Epithelial cell of prostate (primary cell): ENCODE measurements at regions not wholly inside any gene's neighbourhood (a gene's known extent, or its start where the extent isn't known, plus 50 kb on each side); places are given as distances from the start of the nearest gene placed in this dataset.
"Not testable (repeated sequence)": the region's sequence is repeated elsewhere in the genome, so short reads cannot be mapped to it uniquely, and the experiment has no call there.

ENCODE experiments used
- DNase-seq: peaks from one replicate; pipeline ENCODE4 v3.0.0-alpha.2; 2011; ENCODE audit warnings: low read depth, low spot score
- H3K27ac ChIP-seq: fragments of 450-650 bp; 2 replicates; pipeline ENCODE4 v1.5.1; 2017; ENCODE audit warnings: mild to moderate bottlenecking

GRCh38 chr9:22815246-22815645 lies 368.6 kb downstream of the DMRTA1 start:
- H3K27ac ChIP-seq = no peak overlapping the region
- DNase-seq = no peak

DNA sequence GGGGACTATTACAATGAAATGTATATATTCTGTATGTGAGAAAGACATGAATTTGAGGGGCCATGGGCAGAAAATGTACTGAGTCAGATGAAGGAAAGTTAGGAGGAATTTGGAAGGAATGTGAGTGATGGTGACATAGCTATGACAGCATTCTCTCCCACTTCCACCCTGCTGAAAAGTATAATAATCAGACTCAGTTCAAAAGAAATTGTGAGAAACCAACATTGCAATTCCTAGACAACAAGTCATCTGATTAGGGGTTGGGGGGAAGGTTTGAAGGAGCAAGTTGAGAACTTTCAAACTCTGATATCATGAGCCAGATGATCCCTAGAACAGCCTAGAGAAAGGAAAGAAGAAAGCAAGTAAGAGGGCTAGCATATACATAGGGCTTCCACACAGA lies 370.6 kb downstream of the DMRTA1 start:
- no peak for DNase-seq
- no peak overlapping the region for H3K27ac ChIP-seq

DNA sequence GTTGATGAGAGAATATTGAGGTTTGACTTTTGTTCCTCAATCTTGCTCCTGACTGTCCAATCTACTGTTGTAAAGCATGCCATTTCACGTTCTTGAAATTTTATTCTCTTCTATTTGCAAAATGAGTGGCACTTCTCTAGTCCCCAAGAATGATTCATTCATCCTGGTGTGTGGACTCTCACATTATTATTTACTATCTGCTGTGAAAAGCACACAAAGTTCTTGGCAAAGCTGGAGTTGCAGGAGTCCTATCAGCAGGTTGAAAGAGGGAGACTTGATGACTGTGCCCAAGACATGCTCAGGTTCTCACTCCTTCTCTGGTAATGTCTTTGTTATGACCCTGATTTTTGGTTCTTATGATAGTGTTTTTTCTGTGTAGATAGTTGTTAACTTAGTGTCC lies 382.6 kb downstream of the DMRTA1 start:
- no peak overlapping the region for H3K27ac ChIP-seq
- DNase-seq = no peak

- no peak for DNase-seq
- no peak overlapping the region for H3K27ac ChIP-seq
Measured at GRCh38 chr9:22838266-22838665, 391.6 kb downstream of the DMRTA1 start.

DNA sequence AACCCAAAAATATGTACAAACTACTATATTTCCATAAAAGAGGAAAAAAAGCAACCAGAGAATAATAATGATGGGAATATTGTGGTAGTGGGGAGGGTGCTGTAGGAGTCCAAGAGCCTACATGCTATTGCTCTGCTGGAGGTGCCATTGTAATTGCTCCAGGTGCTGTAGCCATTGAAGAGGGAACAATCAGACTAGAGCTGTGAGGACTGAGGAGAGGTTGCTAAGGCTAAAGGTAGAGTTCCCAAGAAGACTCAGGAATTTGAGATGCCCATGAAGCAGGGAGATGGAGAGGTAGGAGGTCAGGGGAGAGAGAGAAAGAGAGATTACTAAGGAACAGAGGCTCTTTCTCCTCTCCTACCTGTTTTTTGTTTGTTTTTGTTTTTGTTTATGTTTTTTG lies 394.0 kb downstream of the DMRTA1 start:
- no peak for DNase-seq
- no peak overlapping the region for H3K27ac ChIP-seq

DNA sequence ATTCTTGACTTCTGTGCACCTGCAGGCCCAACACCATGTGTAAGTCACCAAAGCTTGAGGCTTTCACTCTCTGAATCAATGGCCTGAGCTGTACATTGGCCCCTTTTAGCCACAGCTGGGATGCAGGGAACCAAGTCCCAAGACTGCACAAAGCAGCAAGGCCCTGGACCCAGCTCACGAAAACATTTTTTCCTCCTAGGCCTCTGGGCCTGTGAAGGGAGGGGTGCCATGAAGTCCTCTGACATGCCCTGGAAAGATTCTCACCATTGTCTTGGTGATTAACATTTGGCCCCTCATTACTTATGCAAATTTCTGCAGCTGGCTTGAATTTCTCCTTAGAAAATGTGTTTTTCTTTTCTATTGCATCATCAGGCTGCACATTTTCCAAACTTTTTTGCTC lies 398.6 kb downstream of the DMRTA1 start:
- not testable (repeated sequence) for DNase-seq, H3K27ac ChIP-seq

- no peak for DNase-seq
- no peak overlapping the region for H3K27ac ChIP-seq
Measured at GRCh38 chr9:22855980-22856379, 409.4 kb downstream of the DMRTA1 start.

DNA sequence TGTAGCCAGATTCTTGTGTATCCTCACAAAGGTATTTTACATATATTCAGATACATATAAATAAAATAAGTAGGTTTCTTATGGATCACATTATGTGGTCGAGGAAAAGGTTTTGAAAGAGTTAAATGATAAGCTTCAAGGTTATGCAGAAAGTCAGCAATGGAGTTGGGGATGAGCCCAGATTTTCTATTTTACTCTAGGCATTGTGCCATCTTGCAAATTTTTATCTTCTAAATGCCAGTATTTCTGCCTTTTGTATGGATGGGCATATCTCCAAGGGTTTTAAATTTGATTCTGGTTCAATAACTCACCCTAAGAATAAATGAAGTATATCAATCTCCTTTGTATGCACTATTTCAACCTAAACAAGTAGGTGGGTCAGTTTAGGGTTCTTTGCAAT lies 410.7 kb downstream of the DMRTA1 start:
- no peak for DNase-seq
- H3K27ac ChIP-seq = no peak overlapping the region

DNA sequence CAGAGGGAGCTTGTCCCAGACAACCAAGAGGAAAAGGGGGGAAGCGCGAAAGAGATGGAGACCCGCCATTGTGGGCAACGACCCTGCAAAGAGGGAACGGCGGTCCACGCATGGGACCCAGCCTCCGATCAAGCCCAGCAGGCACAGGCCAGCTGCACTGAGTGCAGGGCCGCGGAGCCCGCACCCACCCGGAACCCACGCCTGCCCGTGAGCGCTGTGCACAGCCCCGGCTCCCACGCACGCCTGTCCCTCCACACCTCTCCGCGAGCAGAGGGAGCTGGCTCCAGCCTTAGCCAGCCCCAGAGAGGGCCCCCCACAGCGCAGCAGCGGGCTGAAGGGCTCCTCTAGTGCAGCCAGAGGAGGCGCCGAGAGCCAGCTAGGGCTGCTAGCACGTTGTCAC lies 416.5 kb downstream of the DMRTA1 start:
- H3K27ac ChIP-seq = no peak overlapping the region
- no peak for DNase-seq

DNA sequence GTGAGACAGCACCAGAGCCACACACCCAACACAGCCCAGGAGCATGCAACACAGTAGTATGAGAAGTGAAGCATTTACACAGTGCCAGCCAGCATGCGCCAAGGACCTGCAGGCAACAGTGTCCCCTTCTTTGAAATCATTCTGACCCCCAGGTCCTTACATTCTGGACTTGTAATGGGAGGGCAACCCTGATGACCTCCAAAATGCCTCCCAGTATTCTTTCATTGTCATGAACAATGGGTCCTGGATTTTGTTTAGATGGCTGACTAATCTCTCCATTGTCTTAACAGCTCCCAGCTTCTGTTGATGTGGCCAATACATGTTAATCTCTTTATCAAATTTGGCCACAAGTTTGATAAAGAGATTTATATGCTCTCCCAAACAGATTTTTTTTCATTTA lies 417.1 kb downstream of the DMRTA1 start:
- no peak for DNase-seq

GRCh38 chr9:22893196-22893843 lies 446.7 kb downstream of the DMRTA1 start:
- H3K27ac ChIP-seq = no peak overlapping the region
- no peak for DNase-seq

More for the DNA sequence above, 417.1 kb downstream of the DMRTA1 start:
- H3K27ac ChIP-seq = no peak overlapping the region

GRCh38 chr9:22898591-22898990 lies 452.0 kb downstream of the DMRTA1 start:
- no peak overlapping the region for H3K27ac ChIP-seq
- no peak for DNase-seq

GRCh38 chr9:22911632-22912031 lies 465.0 kb downstream of the DMRTA1 start:
- no peak overlapping the region for H3K27ac ChIP-seq
- no peak for DNase-seq

DNA sequence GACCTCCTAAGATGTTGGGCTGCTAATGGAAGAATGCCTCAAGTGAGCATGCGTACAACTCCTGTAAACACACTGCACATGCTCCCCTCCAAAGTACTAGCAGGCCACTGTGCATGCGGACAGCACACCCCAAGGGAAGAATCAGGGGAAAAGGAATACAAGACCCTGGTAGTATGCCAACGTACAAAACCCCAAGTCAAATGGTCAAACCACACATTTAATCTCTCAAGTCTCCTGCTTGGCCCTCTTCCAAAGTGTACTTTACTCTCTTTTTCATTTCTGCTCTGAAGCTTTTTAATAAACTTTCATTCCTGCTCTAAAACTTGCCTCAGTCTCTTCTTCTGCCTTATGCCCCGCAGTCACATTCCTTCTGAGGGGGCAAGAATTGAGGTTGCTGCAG lies 466.4 kb downstream of the DMRTA1 start:
- H3K27ac ChIP-seq = no peak overlapping the region
- DNase-seq = no peak

DNA sequence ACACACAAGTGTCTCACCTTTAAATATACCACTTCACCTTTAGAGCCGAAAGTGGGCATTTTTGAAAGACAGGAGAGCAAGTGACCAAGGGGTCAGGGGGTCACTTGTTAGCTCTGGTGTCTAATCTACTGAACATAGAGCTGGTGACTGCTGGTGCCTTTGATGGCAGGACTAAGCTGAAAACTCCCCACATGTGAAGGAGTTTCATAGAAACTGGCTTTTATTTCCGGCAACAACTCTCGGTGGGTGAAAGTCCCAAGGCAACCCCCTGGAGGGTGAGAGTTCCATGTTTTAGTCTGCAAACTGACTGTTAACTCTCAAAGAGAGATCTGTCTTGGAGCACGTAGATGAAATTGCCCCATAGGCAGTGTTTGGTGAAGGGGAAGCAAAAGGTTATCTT lies 466.9 kb downstream of the DMRTA1 start:
- DNase-seq = no peak
- no peak overlapping the region for H3K27ac ChIP-seq

DNA sequence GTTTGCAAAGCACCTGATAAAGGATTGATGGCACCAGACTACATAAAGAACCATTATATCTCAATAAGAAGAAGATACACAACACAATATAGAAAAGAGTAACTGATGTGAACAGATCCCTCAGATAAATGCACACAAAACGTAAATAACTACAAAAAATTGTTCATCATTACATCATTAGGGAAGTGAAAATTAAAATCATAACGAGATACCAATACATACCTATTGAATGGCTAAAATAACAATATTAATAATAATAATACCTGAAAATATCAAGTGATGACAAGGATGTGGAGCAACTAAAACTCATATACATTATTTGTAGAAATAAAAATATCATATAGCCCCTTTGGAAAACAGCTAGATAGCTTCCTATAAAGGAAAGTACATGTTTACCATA lies 469.5 kb downstream of the DMRTA1 start:
- no peak overlapping the region for H3K27ac ChIP-seq
- no peak for DNase-seq

GRCh38 chr9:22919423-22919822 lies 472.8 kb downstream of the DMRTA1 start:
- no peak for DNase-seq
- no peak overlapping the region for H3K27ac ChIP-seq

- H3K27ac ChIP-seq = no peak overlapping the region
- no peak for DNase-seq
Measured at GRCh38 chr9:22921742-22922141, 475.1 kb downstream of the DMRTA1 start.

DNA sequence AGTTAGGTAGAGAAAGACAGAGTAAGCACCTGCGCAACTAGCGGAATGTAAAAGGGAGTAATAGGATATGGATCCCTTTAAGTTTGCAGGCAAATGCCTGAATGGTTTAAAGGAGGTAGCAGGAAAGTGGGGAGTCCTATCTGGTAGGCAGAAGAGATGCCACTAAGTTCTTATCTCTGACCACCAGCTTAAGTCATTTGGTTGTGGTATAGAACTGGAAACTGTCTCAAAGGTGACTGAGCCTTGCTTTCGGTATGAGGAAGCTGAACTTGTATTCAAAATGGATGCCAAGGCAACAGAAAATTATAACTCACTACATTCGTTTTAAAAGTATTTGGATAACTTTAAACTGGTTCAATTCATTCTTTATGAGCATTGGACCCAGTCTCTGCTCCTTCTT lies 475.6 kb downstream of the DMRTA1 start:
- no peak for DNase-seq
- H3K27ac ChIP-seq = no peak overlapping the region

GRCh38 chr9:22954550-22954949 lies 507.9 kb downstream of the DMRTA1 start:
- no peak for DNase-seq
- H3K27ac ChIP-seq = no peak overlapping the region

DNA sequence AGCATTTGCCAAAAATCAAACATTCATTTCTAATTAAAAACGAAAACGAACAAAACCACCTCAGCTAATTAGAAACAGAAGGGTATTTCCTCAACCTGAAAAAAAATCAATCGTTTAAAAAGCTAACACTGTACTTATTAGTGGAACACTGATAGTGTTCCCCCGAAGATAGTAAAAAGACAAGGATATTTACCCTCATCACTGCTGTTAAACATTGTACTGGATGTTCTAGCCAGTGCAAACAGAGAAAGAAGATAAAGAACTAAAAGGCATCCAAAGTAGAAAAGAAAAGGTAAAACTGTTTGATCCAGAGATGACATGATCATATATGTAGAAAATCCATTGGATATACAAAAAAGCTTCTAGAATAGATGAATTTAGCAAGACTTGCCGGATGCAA lies 508.3 kb downstream of the DMRTA1 start:
- no peak overlapping the region for H3K27ac ChIP-seq
- DNase-seq = no peak

DNA sequence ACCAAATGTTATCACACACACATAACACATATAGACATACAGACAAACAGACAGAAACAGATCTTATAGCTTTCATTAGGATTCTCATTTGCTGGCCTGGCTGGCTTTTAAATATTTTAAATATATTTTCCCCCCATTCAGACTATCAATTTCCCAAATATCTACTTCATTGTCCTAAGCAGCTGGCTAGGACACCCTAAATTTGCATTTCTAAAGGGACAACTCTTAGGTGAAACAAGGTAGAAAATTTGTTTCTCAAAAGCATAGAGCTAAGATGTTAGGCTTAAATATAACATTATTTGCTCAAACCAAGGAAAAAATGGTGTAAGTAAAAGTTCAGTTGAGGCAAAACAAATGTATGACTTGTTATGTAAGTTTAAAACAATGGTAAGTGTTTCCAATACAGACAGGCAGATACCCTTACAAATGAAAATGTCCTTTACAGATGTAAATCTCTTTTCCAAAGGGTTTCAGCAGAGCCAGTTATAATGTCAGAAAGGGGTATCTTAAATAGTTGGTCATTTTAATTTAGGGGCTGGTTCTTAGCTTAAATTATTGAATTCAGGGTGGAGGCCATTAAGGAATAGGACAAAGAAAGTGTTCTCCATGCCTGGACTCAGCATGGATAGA lies 522.8 kb downstream of the DMRTA1 start:
- DNase-seq = no peak

More for the DNA sequence above, 522.8 kb downstream of the DMRTA1 start:
- no peak overlapping the region for H3K27ac ChIP-seq
